ENCODE measurements at regions not wholly inside any gene's neighbourhood (a gene's known extent, or its start where the extent isn't known, plus 50 kb on each side); places are given as distances from the start of the nearest gene placed in this dataset.

- no peak for TF ChIP-seq CTCF (IDR thresholded peaks at IDR 0.05; ENCODE audit: insufficient read depth, low read length, poor library complexity, severe bottlenecking)
- no peak for TF ChIP-seq EZH2phosphoT487 (conservative IDR thresholded peaks at IDR 0.05; ENCODE audit: low read length)
Measured at GRCh38 chr1:80520949-80521348, 1279.8 kb upstream of the ADGRL2 start.

All from SU-DHL-6 (cell line).